Prostate gland (tissue), 2 donors: ENCODE measurements at regions not wholly inside any gene's neighbourhood (a gene's known extent, or its start where the extent isn't known, plus 50 kb on each side); places are given as distances from the start of the nearest gene placed in this dataset.

Experiments used
- DNase-seq: peaks from one replicate; pipeline ENCODE4 v3.0.0-alpha.2; 2019; ENCODE audit warnings: low spot score
- H3K27ac ChIP-seq, 2 donors: fragments of 200-600 bp; sonication (generic); 2 replicates each; pipeline ENCODE4 v1.5.1; 2017 to 2019
- H3K27me3 ChIP-seq: fragments of 200-600 bp; sonication (generic); replicated peaks from 2 replicates; pipeline ENCODE4 v1.5.1; 2019; ENCODE audit not compliant: insufficient read depth
- H3K36me3 ChIP-seq, 2 donors: fragments of 200-600 bp; sonication (generic); 1 replicate in 1 of 2; 2 replicates in 1 of 2; pipeline versions ENCODE4 v1.5.1 to v1.8.1; 2017 to 2019
- H3K4me1 ChIP-seq: fragments of 200-600 bp; sonication (generic); replicated peaks from 2 replicates; pipeline ENCODE4 v1.5.1; 2019
- H3K4me3 ChIP-seq, 2 donors: fragments of 200-600 bp; sonication (generic); 2 replicates each; pipeline ENCODE4 v1.5.1; 2017 to 2019
- H3K9me3 ChIP-seq: fragments of 200-600 bp; sonication (generic); 2 replicates; pipeline ENCODE4 v1.5.1; 2017
- POLR2A ChIP-seq: fragments of 450-650 bp; IDR thresholded peaks from one replicate; pipeline ENCODE4 v1.6.1; 2016; ENCODE audit warnings: antibody characterized with exemption, mild to moderate bottlenecking
- POLR2AphosphoS5 ChIP-seq: sonication (generic); formaldehyde crosslinking; IDR thresholded peaks from one replicate; pipeline ENCODE4 v1.6.1; 2017; ENCODE audit warnings: antibody characterized with exemption
- WGBS: methylation state at CpG from one replicate; pipeline ENCODE4 v1.1.5; 2018; 5-methylcytosine and 5-hydroxymethylcytosine counted together
- intact Hi-C: fragments of 100-400 bp; cut with DNase I; formaldehyde crosslinking; loops from one replicate; pipeline ENCODE4 v1.14.2; 2022
- TF ChIP-seq, protein P1 (sequence below), 4 experiments: fragments of 200-600 bp in 2 of 4; fragments of 450-650 bp in 2 of 4; sonication (generic) in 2 of 4; IDR thresholded peaks; 1 replicate in 3 of 4; 2 replicates in 1 of 4; pipeline ENCODE4 v1.5.1; 2016 to 2019; ENCODE audit warnings: antibody characterized with exemption in 4 of 4, mild to moderate bottlenecking in 2 of 4, moderate library complexity in 2 of 4

DNA sequence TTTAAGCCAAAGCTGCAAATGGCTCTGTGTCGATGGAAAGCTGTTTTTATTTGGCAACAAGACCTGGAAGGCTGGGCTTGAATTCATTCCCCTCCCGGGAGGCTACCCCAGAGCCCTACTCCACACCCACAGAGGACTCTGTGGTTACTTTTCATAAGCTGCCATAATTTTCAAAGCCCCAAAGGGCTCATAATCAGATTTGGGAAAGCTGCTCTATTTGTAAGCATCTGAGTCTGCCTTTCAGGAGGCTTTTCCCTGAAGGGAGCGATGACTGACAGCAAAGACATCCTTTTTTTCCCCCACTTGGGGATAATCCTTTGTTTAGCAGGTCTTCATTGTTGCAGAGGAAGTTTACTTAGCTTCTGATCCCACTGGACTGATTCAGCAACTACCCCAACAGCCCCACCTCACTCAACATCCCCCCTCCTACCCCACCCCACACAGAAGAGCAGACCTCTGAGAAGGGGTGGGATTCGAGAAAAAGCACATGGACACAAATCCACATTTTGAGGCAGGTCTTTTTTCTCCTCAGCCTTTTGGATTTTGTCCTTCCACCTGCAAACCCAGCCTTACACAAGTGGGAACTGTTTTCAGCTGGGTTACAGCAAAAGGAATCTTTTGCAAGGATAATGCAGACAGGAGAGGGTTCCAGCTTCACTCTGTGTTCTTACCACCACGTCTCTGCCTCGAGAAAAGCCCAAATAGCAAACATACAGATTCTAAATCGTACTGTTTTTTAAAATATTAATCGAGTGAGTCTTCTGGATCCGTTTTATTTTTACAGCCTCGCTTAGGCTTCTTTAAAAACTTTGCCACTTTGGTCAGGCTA, 244.4 kb upstream of the TUT7 start:
- no peaks in the 10 kb centered on the region for H3K27me3 ChIP-seq
- WGBS = 57% methylated on average over 10 of the region's 10 CpGs
- H3K9me3 ChIP-seq = no peaks in the 10 kb centered on the region
- no peaks in the 10 kb centered on the region for H3K36me3 ChIP-seq
- TF ChIP-seq, protein P1, sequence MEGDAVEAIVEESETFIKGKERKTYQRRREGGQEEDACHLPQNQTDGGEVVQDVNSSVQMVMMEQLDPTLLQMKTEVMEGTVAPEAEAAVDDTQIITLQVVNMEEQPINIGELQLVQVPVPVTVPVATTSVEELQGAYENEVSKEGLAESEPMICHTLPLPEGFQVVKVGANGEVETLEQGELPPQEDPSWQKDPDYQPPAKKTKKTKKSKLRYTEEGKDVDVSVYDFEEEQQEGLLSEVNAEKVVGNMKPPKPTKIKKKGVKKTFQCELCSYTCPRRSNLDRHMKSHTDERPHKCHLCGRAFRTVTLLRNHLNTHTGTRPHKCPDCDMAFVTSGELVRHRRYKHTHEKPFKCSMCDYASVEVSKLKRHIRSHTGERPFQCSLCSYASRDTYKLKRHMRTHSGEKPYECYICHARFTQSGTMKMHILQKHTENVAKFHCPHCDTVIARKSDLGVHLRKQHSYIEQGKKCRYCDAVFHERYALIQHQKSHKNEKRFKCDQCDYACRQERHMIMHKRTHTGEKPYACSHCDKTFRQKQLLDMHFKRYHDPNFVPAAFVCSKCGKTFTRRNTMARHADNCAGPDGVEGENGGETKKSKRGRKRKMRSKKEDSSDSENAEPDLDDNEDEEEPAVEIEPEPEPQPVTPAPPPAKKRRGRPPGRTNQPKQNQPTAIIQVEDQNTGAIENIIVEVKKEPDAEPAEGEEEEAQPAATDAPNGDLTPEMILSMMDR (IDR thresholded peaks at IDR 0.05) = no peak
- TF ChIP-seq POLR2AphosphoS5 = no peak
- intact Hi-C loops = no loop called here
- DNase-seq = no peak
- no peak overlapping the region for H3K4me3 ChIP-seq
- no peak overlapping the region for H3K27ac ChIP-seq
- H3K4me1 ChIP-seq = no peaks in the 10 kb centered on the region

DNA sequence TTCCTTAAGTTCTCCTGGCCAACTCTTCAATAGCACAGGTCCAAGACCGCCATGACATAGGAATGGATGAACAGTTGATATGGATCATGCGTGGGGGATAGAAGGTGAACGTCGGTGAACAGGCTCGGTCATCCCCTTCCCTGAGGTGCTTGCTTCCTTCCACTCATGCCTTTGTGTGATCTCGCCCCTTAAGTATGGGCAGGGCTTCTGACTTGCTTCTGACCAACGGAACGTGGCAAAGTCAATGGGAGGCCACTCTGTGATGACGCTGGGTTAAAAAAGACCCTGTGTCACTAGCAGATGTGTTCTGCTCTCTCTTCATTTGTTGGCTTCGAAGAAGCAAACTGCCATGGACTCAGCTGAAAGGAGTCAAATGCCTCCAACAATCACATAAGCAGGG, 240.5 kb upstream of the TUT7 start:
- Histone ChIP-seq H3K4me3 (no peak overlapping the region), H3K27ac (no peak overlapping the region), H3K36me3 (no peaks in the 10 kb centered on the region), H3K4me1 (no peaks in the 10 kb centered on the region), H3K27me3 (no peaks in the 10 kb centered on the region), H3K9me3 (no peaks in the 10 kb centered on the region)
- intact Hi-C loops = no loop called here
- 90% methylated on average over 10 of the region's 10 CpGs for WGBS
- DNase-seq = no peak
- TF ChIP-seq POLR2A = no peak
- TF ChIP-seq, protein P1 (IDR thresholded peaks at IDR 0.05) = no peak
- no peak for TF ChIP-seq POLR2AphosphoS5

DNA sequence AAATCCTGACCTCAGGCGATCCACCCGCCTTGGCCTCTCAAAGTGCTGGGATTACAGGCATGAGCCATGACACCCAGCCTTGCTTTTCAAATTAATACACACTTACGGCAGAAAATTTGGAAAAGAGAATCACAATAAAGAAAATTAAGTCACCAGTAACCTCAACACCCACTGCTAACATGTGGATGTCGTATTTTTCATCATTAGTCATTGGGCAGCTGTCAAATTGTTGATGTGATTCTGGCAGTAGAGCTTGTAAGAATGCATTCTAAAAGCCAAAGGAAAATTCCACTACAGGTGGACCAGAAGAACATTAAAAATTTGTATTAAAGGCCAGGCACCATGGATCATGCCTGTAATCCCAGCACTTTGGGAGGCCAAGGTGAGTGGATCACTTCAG, 237.3 kb upstream of the TUT7 start:
- H3K9me3 ChIP-seq = no peaks in the 10 kb centered on the region
- no peak overlapping the region for H3K27ac ChIP-seq
- no peak overlapping the region for H3K4me3 ChIP-seq
- 82% methylated on average over 4 of the region's 4 CpGs for WGBS
- H3K36me3 ChIP-seq = no peaks in the 10 kb centered on the region
- DNase-seq = no peak
- intact Hi-C loops = no loop called here
- no peaks in the 10 kb centered on the region for H3K27me3 ChIP-seq
- TF ChIP-seq, protein P1 (IDR thresholded peaks at IDR 0.05) = no peak
- TF ChIP-seq POLR2A = no peak
- TF ChIP-seq POLR2AphosphoS5 = no peak
- H3K4me1 ChIP-seq = no peaks in the 10 kb centered on the region

DNA sequence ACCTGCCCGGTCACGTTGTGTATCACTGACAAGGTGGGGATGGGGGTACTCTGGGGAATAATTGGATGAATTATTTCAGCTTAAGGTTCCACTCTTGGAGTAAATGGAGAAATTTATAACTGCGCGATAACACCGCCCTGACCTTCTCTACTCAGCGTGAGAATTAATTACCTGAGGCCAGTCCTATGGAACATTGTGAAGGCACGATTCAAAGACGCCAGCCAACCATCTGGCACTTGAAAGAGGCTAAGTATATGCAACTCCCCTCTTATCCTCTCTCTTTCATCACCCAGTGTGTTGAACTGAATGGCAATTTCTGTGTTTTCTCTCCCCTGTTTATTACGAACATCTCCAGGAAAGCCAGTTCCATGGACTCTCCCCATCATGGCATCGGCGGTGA, 235.5 kb upstream of the TUT7 start:
- intact Hi-C loops = no loop called here
- Histone ChIP-seq H3K9me3 (no peaks in the 10 kb centered on the region), H3K27ac (no peak overlapping the region), H3K36me3 (no peaks in the 10 kb centered on the region), H3K4me3 (no peak overlapping the region), H3K27me3 (no peaks in the 10 kb centered on the region), H3K4me1 (no peaks in the 10 kb centered on the region)
- TF ChIP-seq, protein P1 (IDR thresholded peaks at IDR 0.05) = no peak
- TF ChIP-seq POLR2AphosphoS5 (no peak), POLR2A (no peak)
- DNase-seq = no peak
- WGBS = 97% methylated on average over 11 of the region's 11 CpGs

DNA sequence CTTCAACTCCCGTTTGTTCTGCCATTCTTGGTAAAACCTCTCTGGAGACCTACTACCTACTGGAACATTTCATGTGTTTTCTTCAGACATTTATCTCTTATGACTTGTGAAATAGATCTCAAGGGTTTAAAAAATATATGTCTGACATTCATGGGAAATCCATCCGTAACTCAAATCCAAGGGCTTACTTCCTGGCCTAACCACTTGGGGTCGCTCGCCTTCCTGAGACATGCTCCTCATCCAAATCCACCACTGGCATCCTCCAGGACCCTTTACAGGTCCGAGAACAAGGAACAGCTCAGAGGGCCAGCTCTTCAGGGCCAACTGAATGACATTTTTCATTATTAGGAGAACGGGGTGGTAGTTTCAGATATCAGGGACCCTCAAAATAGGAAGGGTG, 235.1 kb upstream of the TUT7 start:
- intact Hi-C loops = no loop called here
- Histone ChIP-seq H3K36me3 (no peaks in the 10 kb centered on the region), H3K4me1 (no peaks in the 10 kb centered on the region), H3K4me3 (no peak overlapping the region), H3K27me3 (no peaks in the 10 kb centered on the region), H3K9me3 (no peaks in the 10 kb centered on the region), H3K27ac (no peak overlapping the region)
- WGBS = 93% methylated on average over 6 of the region's 6 CpGs
- no peak for DNase-seq
- no peak for TF ChIP-seq POLR2A
- no peak for TF ChIP-seq POLR2AphosphoS5
- TF ChIP-seq, protein P1 (IDR thresholded peaks at IDR 0.05) = no peak
